ENCODE measurements at regions not wholly inside any gene's neighbourhood (a gene's known extent, or its start where the extent isn't known, plus 50 kb on each side); places are given as distances from the start of the nearest gene placed in this dataset.
"Not testable (repeated sequence)": the region's sequence is repeated elsewhere in the genome, so short reads cannot be mapped to it uniquely, and the experiment has no call there.

- DNase-seq (ENCODE audit: low read depth) = no peak
These were observed 290.7 kb upstream of the AMIGO2 start for GRCh38 chr12:47370421-47370820.

GRCh38 chr12:47369085-47369484 lies 289.3 kb upstream of the AMIGO2 start:
- no peak for DNase-seq (ENCODE audit: low read depth)

- no peak for DNase-seq (ENCODE audit: low read depth)
These were observed 288.3 kb upstream of the AMIGO2 start for GRCh38 chr12:47367912-47368537.

- DNase-seq (ENCODE audit: low read depth) = no peak
These were observed 286.8 kb upstream of the AMIGO2 start for GRCh38 chr12:47366579-47366978.

GRCh38 chr12:47366157-47366556 lies 286.4 kb upstream of the AMIGO2 start:
- no peak for DNase-seq (ENCODE audit: low read depth)

- not testable (repeated sequence) for DNase-seq (ENCODE audit: low read depth)
These were observed 285.8 kb upstream of the AMIGO2 start for GRCh38 chr12:47365443-47366076.

- DNase-seq (ENCODE audit: low read depth) = no peak
These were observed 284.5 kb upstream of the AMIGO2 start for GRCh38 chr12:47364261-47364660.

- no peak for DNase-seq (ENCODE audit: low read depth)
These were observed 282.5 kb upstream of the AMIGO2 start for GRCh38 chr12:47362126-47362705.

GRCh38 chr12:47361389-47362021 lies 281.7 kb upstream of the AMIGO2 start:
- peak; percentile 14 for DNase-seq (ENCODE audit: low read depth)

GRCh38 chr12:47360771-47361388 lies 281.1 kb upstream of the AMIGO2 start:
- peak; percentile 17 for DNase-seq (ENCODE audit: low read depth)

- DNase-seq (ENCODE audit: low read depth) = no peak
These were observed 280.3 kb upstream of the AMIGO2 start for GRCh38 chr12:47360093-47360480.

- DNase-seq (ENCODE audit: low read depth) = no peak
These were observed 279.7 kb upstream of the AMIGO2 start for GRCh38 chr12:47359310-47360092.

GRCh38 chr12:47357006-47357405 lies 277.2 kb upstream of the AMIGO2 start:
- not testable (repeated sequence) for DNase-seq (ENCODE audit: low read depth)

GRCh38 chr12:47356129-47356700 lies 276.5 kb upstream of the AMIGO2 start:
- no peak for DNase-seq (ENCODE audit: low read depth)

- DNase-seq (ENCODE audit: low read depth) = no peak
These were observed 273.7 kb upstream of the AMIGO2 start for GRCh38 chr12:47353508-47353907.

- no peak for DNase-seq (ENCODE audit: low read depth)
These were observed 272.3 kb upstream of the AMIGO2 start for GRCh38 chr12:47352067-47352466.

- DNase-seq (ENCODE audit: low read depth) = no peak
These were observed 271.8 kb upstream of the AMIGO2 start for GRCh38 chr12:47351526-47351925.

GRCh38 chr12:47350062-47350408 lies 270.3 kb upstream of the AMIGO2 start:
- DNase-seq (ENCODE audit: low read depth) = no peak

- DNase-seq (ENCODE audit: low read depth) = no peak
These were observed 269.6 kb upstream of the AMIGO2 start for GRCh38 chr12:47349137-47350061.

- DNase-seq (ENCODE audit: low read depth) = no peak
These were observed 268.4 kb upstream of the AMIGO2 start for GRCh38 chr12:47348206-47348605.

All from activated T-cell treated with anti-CD3 and anti-CD28 coated beads for 1 hour (primary cell).